Gastroesophageal sphincter (tissue), 4 donors: ENCODE measurements at regions not wholly inside any gene's neighbourhood (a gene's known extent, or its start where the extent isn't known, plus 50 kb on each side); places are given as distances from the start of the nearest gene placed in this dataset.

ENCODE experiments used
- ATAC-seq: fragments of 150-250 bp; one replicate; pipeline ENCODE4 v1.9.1; 2016; ENCODE audit warnings: mild to moderate bottlenecking, moderate library complexity
- H3K27ac ChIP-seq, 4 donors: fragments of 200-600 bp; sonication (generic) in 3 of 4; 1 replicate in 3 of 4; 2 replicates in 1 of 4; pipeline ENCODE4 v1.5.1; 2016 to 2019
- H3K27me3 ChIP-seq: fragments of 200-600 bp; sonication (generic); one replicate; pipeline ENCODE4 v1.5.1; 2019
- H3K36me3 ChIP-seq, 2 donors: fragments of 200-600 bp; sonication (generic); one replicate each; pipeline ENCODE4 v1.5.1; 2019; ENCODE audit warnings: control low read depth in 1 of 2
- H3K4me1 ChIP-seq, 3 donors: fragments of 200-600 bp; sonication (generic); 1 replicate in 2 of 3; 2 replicates in 1 of 3; pipeline ENCODE4 v1.5.1; 2016 to 2019; ENCODE audit warnings: control low read depth in 2 of 3
- H3K4me3 ChIP-seq, 2 donors: fragments of 200-600 bp; sonication (generic); one replicate each; pipeline ENCODE4 v1.5.1; 2019; ENCODE audit warnings: mild to moderate bottlenecking in 1 of 2, moderate library complexity in 1 of 2
- H3K9me3 ChIP-seq, 3 donors: fragments of 200-600 bp; sonication (generic); one replicate each; pipeline ENCODE4 v1.5.1; 2017 to 2019; ENCODE audit warnings: control low read depth in 2 of 3
- CTCF ChIP-seq, 4 experiments: fragments of 200-600 bp in 2 of 4; fragments of 450-650 bp in 2 of 4; sonication (generic) in 1 of 4; IDR thresholded peaks; one replicate each; pipeline ENCODE4 v1.5.1; 2017 to 2019; ENCODE audit warnings: antibody characterized with exemption in 4 of 4, mild to moderate bottlenecking in 2 of 4, moderate library complexity in 2 of 4
- EP300 ChIP-seq: sonication (generic); formaldehyde crosslinking; IDR thresholded peaks from one replicate; pipeline ENCODE4 v1.6.1; 2017; ENCODE audit warnings: antibody characterized with exemption, mild to moderate bottlenecking
- POLR2A ChIP-seq, 2 donors: fragments of 450-650 bp; IDR thresholded peaks; one replicate each; pipeline ENCODE4 v1.6.1; 2017; ENCODE audit warnings: antibody characterized with exemption in 2 of 2, mild to moderate bottlenecking in 2 of 2, moderate library complexity in 1 of 2
- POLR2AphosphoS5 ChIP-seq: sonication (generic); formaldehyde crosslinking; IDR thresholded peaks from one replicate; pipeline ENCODE4 v1.6.1; 2017; ENCODE audit warnings: antibody characterized with exemption
- WGBS, 2 donors: methylation state at CpG; one replicate each; pipeline ENCODE4 v1.1.5; 2018; ENCODE audit warnings: low coverage in 1 of 2; 5-methylcytosine and 5-hydroxymethylcytosine counted together

GRCh38 chr20:58147628-58148370 is 80.7 kb downstream of the ANKRD60 start:
- Histone ChIP-seq H3K27me3 (peaks cover 50% of the 10 kb centered on the region), H3K9me3 (peaks cover 0 to 9% (median 0%) of the 10 kb centered on the region in 3 donors), H3K4me1 (peaks cover 0 to 17% (median 0%) of the 10 kb centered on the region in 3 donors), H3K36me3 (no peaks in the 10 kb centered on the region), H3K27ac (no peak overlapping the region), H3K4me3 (no peak overlapping the region)
- no peak for ATAC-seq
- TF ChIP-seq CTCF (IDR thresholded peaks at IDR 0.05) (no peak), POLR2AphosphoS5 (no peak), EP300 (no peak), POLR2A (IDR thresholded peaks at IDR 0.05) (no peak)
- WGBS, 2 donors, result 80% methylated on average over 2 to 4 of the region's 10 CpGs

GRCh38 chr20:58146746-58147140 is 81.7 kb downstream of the ANKRD60 start:
- no peak for ATAC-seq
- Histone ChIP-seq H3K4me3 (no peak overlapping the region), H3K36me3 (no peaks in the 10 kb centered on the region), H3K9me3 (peaks cover 0 to 9% (median 0%) of the 10 kb centered on the region in 3 donors), H3K27me3 (peaks cover 46% of the 10 kb centered on the region), H3K4me1 (peaks cover 0 to 17% (median 0%) of the 10 kb centered on the region in 3 donors), H3K27ac (peak overlapping the region in 2 of 4 donors; percentile 44 to 62)
- 81 to 85% methylated on average over 7 to 11 of the region's 11 CpGs for WGBS, 2 donors
- no peak for TF ChIP-seq POLR2A (IDR thresholded peaks at IDR 0.05)
- no peak for TF ChIP-seq CTCF (IDR thresholded peaks at IDR 0.05)
- no peak for TF ChIP-seq EP300
- TF ChIP-seq POLR2AphosphoS5, result no peak

- peaks cover 43% of the 10 kb centered on the region for H3K27me3 ChIP-seq
- 37 to 45% methylated on average over 7 to 8 of the region's 8 CpGs for WGBS, 2 donors
- H3K27ac ChIP-seq, result peak overlapping the region in 2 of 4 donors; percentile 55 to 62
- no peak for ATAC-seq
- H3K9me3 ChIP-seq, result peaks cover 0 to 9% (median 0%) of the 10 kb centered on the region in 3 donors
- H3K36me3 ChIP-seq, result no peaks in the 10 kb centered on the region
- no peak overlapping the region for H3K4me3 ChIP-seq
- peaks cover 0 to 17% (median 0%) of the 10 kb centered on the region in 3 donors for H3K4me1 ChIP-seq
- TF ChIP-seq POLR2AphosphoS5 (peak; percentile 40), EP300 (no peak), CTCF (IDR thresholded peaks at IDR 0.05) (no peak), POLR2A (IDR thresholded peaks at IDR 0.05) (no peak)
Observed at GRCh38 chr20:58146081-58146745, 82.2 kb downstream of the ANKRD60 start.

- Histone ChIP-seq H3K4me3 (no peak overlapping the region), H3K9me3 (peaks cover 0 to 9% (median 0%) of the 10 kb centered on the region in 3 donors), H3K36me3 (no peaks in the 10 kb centered on the region), H3K4me1 (peaks cover 0 to 17% (median 0%) of the 10 kb centered on the region in 3 donors), H3K27ac (peak overlapping the region in 2 of 4 donors; percentile 55 to 62), H3K27me3 (peaks cover 41% of the 10 kb centered on the region)
- TF ChIP-seq POLR2A (IDR thresholded peaks at IDR 0.05) (no peak), POLR2AphosphoS5 (no peak), CTCF (IDR thresholded peaks at IDR 0.05) (no peak), EP300 (no peak)
- WGBS, 2 donors, result 78 to 100% methylated on average over 1 to 6 of the region's 6 CpGs
- ATAC-seq, result no peak
Observed at GRCh38 chr20:58145506-58146080, 82.9 kb downstream of the ANKRD60 start.
